Transverse colon (tissue), 3 donors: ENCODE measurements at regions not wholly inside any gene's neighbourhood (a gene's known extent, or its start where the extent isn't known, plus 50 kb on each side); places are given as distances from the start of the nearest gene placed in this dataset.

Experiments used
- POLR2A ChIP-seq: fragments of 450-650 bp; IDR thresholded peaks from one replicate; pipeline ENCODE4 v1.6.1; 2016; ENCODE audit warnings: antibody characterized with exemption, mild to moderate bottlenecking, moderate library complexity
- TF ChIP-seq, protein P1 (sequence below), 5 experiments: fragments of 200-600 bp in 3 of 5; fragments of 450-650 bp in 2 of 5; sonication (generic) in 3 of 5; IDR thresholded peaks; 1 replicate in 2 of 5; 2 replicates in 3 of 5; pipeline ENCODE4 v1.5.1; 2016 to 2017; ENCODE audit warnings: antibody characterized with exemption in 5 of 5, inconsistent platforms in 3 of 5, mild to moderate bottlenecking in 2 of 5, moderate library complexity in 1 of 5

GRCh38 chr9:135296735-135297455, 182.7 kb upstream of the PPP1R26 start:
- TF ChIP-seq, protein P1, sequence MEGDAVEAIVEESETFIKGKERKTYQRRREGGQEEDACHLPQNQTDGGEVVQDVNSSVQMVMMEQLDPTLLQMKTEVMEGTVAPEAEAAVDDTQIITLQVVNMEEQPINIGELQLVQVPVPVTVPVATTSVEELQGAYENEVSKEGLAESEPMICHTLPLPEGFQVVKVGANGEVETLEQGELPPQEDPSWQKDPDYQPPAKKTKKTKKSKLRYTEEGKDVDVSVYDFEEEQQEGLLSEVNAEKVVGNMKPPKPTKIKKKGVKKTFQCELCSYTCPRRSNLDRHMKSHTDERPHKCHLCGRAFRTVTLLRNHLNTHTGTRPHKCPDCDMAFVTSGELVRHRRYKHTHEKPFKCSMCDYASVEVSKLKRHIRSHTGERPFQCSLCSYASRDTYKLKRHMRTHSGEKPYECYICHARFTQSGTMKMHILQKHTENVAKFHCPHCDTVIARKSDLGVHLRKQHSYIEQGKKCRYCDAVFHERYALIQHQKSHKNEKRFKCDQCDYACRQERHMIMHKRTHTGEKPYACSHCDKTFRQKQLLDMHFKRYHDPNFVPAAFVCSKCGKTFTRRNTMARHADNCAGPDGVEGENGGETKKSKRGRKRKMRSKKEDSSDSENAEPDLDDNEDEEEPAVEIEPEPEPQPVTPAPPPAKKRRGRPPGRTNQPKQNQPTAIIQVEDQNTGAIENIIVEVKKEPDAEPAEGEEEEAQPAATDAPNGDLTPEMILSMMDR (IDR thresholded peaks at IDR 0.05), result no peak
- TF ChIP-seq POLR2A, result no peak
